Breast epithelium (tissue), 4 donors: ENCODE measurements at regions not wholly inside any gene's neighbourhood (a gene's known extent, or its start where the extent isn't known, plus 50 kb on each side); places are given as distances from the start of the nearest gene placed in this dataset.
"Not testable (repeated sequence)": the region's sequence is repeated elsewhere in the genome, so short reads cannot be mapped to it uniquely, and the experiment has no call there.

Experiments used
- DNase-seq, 2 donors: peaks; one replicate each; pipeline ENCODE4 v3.0.0-alpha.2; 2019; ENCODE audit warnings: low spot score in 2 of 2
- H3K27ac ChIP-seq, 2 donors: fragments of 200-600 bp; sonication (generic) in 1 of 2; one replicate each; pipeline ENCODE4 v1.5.1; 2016 to 2019; ENCODE audit warnings: mild to moderate bottlenecking in 1 of 2
- H3K27me3 ChIP-seq, 2 donors: fragments of 200-600 bp; sonication (generic) in 1 of 2; one replicate each; pipeline versions ENCODE4 v1.5.1 to v1.6.0; 2017 to 2019; ENCODE audit warnings: control low read depth in 1 of 2, mild to moderate bottlenecking in 1 of 2
- H3K36me3 ChIP-seq: fragments of 200-600 bp; one replicate; pipeline ENCODE4 v1.5.1; 2019
- H3K4me1 ChIP-seq, 2 donors: fragments of 200-600 bp; sonication (generic); one replicate each; pipeline ENCODE4 v1.5.1; 2016 to 2019; ENCODE audit warnings: control low read depth in 1 of 2
- H3K4me3 ChIP-seq, 3 donors: fragments of 200-600 bp; sonication (generic); 1 replicate in 2 of 3; 2 replicates in 1 of 3; pipeline ENCODE4 v1.5.1; 2016 to 2019; ENCODE audit warnings: mild to moderate bottlenecking in 3 of 3, moderate library complexity in 2 of 3
- H3K9me3 ChIP-seq, 2 donors: fragments of 200-600 bp; sonication (generic) in 1 of 2; one replicate each; pipeline ENCODE4 v1.5.1; 2016 to 2019; ENCODE audit warnings: control low read depth in 1 of 2
- POLR2A ChIP-seq: fragments of 450-650 bp; IDR thresholded peaks from one replicate; pipeline ENCODE4 v1.6.1; 2016; ENCODE audit warnings: antibody characterized with exemption, mild to moderate bottlenecking, moderate library complexity
- POLR2AphosphoS5 ChIP-seq, 3 donors: sonication (generic); formaldehyde crosslinking; IDR thresholded peaks; one replicate each; pipeline ENCODE4 v1.6.1; 2017; ENCODE audit warnings: antibody characterized with exemption in 3 of 3
- intact Hi-C: fragments of 100-400 bp; cut with DNase I; formaldehyde crosslinking; loops from one replicate; pipeline ENCODE4 v1.15.1; 2023; ENCODE audit warnings: low total_unique reads
- TF ChIP-seq, protein P1 (sequence below), 3 donors: fragments of 450-650 bp; IDR thresholded peaks; one replicate each; pipeline ENCODE4 v1.5.1; 2016 to 2017; ENCODE audit warnings: antibody characterized with exemption in 3 of 3, mild to moderate bottlenecking in 3 of 3, moderate library complexity in 3 of 3

DNA sequence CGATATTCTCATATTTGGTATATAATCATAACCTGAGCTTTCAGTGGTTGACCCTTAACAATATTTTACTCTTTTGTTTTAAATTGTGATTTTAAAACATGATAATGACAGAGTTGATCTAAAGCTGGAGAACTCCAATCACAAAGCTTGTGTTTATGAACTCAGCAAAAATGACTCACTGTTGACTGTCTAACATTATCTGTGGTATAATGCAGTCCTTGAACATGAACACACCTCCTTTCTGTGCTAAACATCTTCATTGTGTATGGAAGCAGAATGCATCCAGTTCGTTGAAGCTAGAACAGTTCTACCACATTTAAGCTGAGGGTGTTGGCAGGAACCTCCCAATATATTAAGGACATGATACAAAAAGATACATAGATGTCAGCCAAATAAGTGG is 1030.2 kb upstream of the SEMA6A start:
- intact Hi-C loops: no loop called here
- DNase-seq: no peak
- no peaks in the 10 kb centered on the region for H3K27me3 ChIP-seq
- no peak overlapping the region for H3K4me3 ChIP-seq
- TF ChIP-seq, protein P1, sequence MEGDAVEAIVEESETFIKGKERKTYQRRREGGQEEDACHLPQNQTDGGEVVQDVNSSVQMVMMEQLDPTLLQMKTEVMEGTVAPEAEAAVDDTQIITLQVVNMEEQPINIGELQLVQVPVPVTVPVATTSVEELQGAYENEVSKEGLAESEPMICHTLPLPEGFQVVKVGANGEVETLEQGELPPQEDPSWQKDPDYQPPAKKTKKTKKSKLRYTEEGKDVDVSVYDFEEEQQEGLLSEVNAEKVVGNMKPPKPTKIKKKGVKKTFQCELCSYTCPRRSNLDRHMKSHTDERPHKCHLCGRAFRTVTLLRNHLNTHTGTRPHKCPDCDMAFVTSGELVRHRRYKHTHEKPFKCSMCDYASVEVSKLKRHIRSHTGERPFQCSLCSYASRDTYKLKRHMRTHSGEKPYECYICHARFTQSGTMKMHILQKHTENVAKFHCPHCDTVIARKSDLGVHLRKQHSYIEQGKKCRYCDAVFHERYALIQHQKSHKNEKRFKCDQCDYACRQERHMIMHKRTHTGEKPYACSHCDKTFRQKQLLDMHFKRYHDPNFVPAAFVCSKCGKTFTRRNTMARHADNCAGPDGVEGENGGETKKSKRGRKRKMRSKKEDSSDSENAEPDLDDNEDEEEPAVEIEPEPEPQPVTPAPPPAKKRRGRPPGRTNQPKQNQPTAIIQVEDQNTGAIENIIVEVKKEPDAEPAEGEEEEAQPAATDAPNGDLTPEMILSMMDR (IDR thresholded peaks at IDR 0.05): no peak
- no peak for TF ChIP-seq POLR2A
- TF ChIP-seq POLR2AphosphoS5 (IDR thresholded peaks at IDR 0.05): no peak
- H3K4me1 ChIP-seq: no peaks in the 10 kb centered on the region
- H3K27ac ChIP-seq: no peak overlapping the region
- no peaks in the 10 kb centered on the region for H3K9me3 ChIP-seq
- no peaks in the 10 kb centered on the region for H3K36me3 ChIP-seq

DNA sequence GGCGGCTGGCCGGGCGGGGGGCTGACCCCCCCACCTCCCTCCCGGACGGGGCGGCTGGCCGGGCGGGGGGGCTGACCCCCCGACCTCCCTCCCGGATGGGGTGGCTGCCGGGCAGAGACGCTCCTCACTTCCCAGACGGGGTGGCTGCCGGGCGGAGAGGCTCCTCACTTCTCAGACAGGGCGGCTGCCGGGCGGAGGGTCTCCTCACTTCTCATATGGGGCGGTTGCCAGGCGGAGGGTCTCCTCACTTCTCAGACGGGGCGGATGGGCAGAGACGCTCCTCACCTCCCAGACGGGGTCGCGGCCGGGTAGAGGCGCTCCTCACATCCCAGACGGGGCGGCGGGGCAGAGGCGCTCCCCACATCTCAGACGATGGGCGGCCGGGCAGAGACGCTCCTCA is 1025.2 kb upstream of the SEMA6A start:
- H3K27me3 ChIP-seq, DNase-seq, H3K4me3 ChIP-seq, H3K9me3 ChIP-seq, H3K36me3 ChIP-seq, H3K4me1 ChIP-seq, intact Hi-C loops, H3K27ac ChIP-seq: not testable (repeated sequence)

DNA sequence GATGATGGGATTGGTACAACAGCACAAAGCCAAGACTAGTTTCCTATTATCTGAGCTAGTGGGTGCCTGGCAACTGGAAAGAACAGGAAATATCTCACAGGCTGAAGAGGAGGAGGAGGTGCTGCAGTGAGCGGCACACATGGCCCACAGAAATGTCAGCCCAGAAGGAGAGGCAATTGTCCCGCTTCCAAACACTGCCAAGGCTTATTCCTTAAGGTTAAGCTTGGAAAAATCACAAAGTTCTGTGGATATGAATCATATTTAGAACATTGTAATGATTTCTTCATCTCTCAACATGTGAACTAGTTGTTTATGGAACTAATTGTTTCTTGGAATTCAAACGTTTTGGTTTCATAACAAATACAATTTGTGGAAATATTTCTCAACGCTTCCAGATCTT is 1019.5 kb upstream of the SEMA6A start:
- DNase-seq: no peak
- H3K4me3 ChIP-seq: no peak overlapping the region
- H3K36me3 ChIP-seq: no peaks in the 10 kb centered on the region
- no peaks in the 10 kb centered on the region for H3K4me1 ChIP-seq
- TF ChIP-seq, protein P1 (IDR thresholded peaks at IDR 0.05): no peak
- TF ChIP-seq POLR2A: no peak
- no peaks in the 10 kb centered on the region for H3K9me3 ChIP-seq
- peak overlapping the region in 1 of 2 donors; percentile 27 for H3K27ac ChIP-seq
- intact Hi-C loops: no loop called here
- no peaks in the 10 kb centered on the region for H3K27me3 ChIP-seq

DNA sequence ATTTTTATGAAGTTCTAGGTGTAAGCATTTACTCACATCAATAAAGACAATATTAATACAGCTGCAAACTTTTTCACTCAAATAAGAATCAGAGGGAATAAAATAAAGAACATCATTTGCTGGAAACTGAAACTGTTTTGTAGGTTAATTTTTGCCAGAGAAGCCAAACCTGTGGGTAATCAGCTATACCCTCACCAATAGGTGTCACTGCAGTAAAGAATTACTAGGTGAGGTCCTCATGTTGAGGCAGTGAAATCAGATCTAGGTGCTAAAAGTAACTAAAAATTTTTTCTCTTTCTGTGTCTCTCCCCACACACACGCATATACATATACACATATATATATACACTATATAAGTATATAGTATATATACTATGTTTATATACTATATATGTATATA is 1016.3 kb upstream of the SEMA6A start:
- TF ChIP-seq POLR2AphosphoS5 (IDR thresholded peaks at IDR 0.05): no peak
- no peak for TF ChIP-seq POLR2A
- TF ChIP-seq, protein P1 (IDR thresholded peaks at IDR 0.05): no peak
- H3K27ac ChIP-seq: no peak overlapping the region
- H3K9me3 ChIP-seq: no peaks in the 10 kb centered on the region
- H3K4me1 ChIP-seq: no peaks in the 10 kb centered on the region
- no peak for DNase-seq
- no peak overlapping the region for H3K4me3 ChIP-seq
- no peaks in the 10 kb centered on the region for H3K36me3 ChIP-seq
- no peaks in the 10 kb centered on the region for H3K27me3 ChIP-seq
- intact Hi-C loops: no loop called here

DNA sequence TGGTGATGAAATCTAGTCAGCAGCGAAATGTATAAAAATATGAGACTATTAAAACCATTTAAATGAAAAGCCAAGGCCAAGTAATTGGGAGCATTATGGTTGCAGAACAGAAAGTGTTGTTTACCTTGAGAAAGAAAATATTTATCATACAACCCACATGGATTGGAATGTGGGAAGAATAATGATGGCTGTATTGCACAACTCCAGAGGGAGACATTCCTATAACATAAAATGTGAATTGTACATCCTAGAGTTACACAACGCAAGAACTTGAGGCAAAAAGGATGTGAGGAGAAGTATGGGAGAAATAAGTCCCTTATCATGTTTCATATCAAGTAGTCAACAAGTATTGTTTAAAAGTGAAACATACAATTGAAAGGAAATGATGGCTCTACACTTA is 1014.0 kb upstream of the SEMA6A start:
- Histone ChIP-seq H3K4me1 (no peaks in the 10 kb centered on the region), H3K27ac (no peak overlapping the region), H3K27me3 (no peaks in the 10 kb centered on the region), H3K36me3 (no peaks in the 10 kb centered on the region), H3K9me3 (no peaks in the 10 kb centered on the region), H3K4me3 (no peak overlapping the region)
- no peak for TF ChIP-seq POLR2AphosphoS5 (IDR thresholded peaks at IDR 0.05)
- TF ChIP-seq, protein P1 (IDR thresholded peaks at IDR 0.05): no peak
- TF ChIP-seq POLR2A: no peak
- intact Hi-C loops: no loop called here
- no peak for DNase-seq

DNA sequence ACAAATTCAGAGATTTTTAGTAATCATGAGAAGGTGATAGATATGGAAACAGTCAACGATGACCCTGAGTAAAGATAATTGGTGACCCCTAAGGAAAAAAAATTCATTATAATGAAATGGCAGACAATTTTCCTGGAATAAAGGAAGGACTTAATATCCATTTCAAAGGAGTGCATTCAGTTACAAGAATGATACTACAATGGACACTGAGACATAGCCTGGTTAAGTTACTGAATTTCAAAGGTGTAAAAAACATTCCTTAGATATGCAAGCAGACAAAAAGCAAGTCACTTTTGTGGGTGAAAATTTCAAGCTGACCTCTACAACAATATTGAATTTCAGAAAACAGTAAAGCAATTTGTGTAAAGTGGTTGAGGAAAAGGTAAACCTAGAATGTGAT is 1012.5 kb upstream of the SEMA6A start:
- Histone ChIP-seq H3K36me3 (no peaks in the 10 kb centered on the region), H3K4me3 (no peak overlapping the region), H3K27me3 (no peaks in the 10 kb centered on the region), H3K27ac (no peak overlapping the region), H3K9me3 (no peaks in the 10 kb centered on the region), H3K4me1 (no peaks in the 10 kb centered on the region)
- TF ChIP-seq POLR2AphosphoS5 (IDR thresholded peaks at IDR 0.05): no peak
- intact Hi-C loops: no loop called here
- DNase-seq: no peak
